H1 (cell line): ENCODE measurements at regions not wholly inside any gene's neighbourhood (a gene's known extent, or its start where the extent isn't known, plus 50 kb on each side); places are given as distances from the start of the nearest gene placed in this dataset.

Source experiments
- CTCF ChIA-PET: fragments of 300-600 bp; sonication (Branson Sonifier 250); formaldehyde crosslinking; loops from one replicate; lab custom pipeline; 2021; ENCODE audit not compliant: partially characterized antibody; lab: Charles Lee
- POLR2A ChIA-PET: fragments of 300-600 bp; sonication (Branson Sonifier 250); formaldehyde crosslinking; loops from one replicate; lab custom pipeline; 2021; ENCODE audit warnings: inconsistent platforms; ENCODE audit not compliant: partially characterized antibody; lab: Charles Lee
- DNase-seq, 2 experiments: peaks; one replicate each; pipeline versions ENCODE4 v3.0.0 to v3.0.0-alpha.2; 2010 to 2022; ENCODE audit warnings: low spot score in 2 of 2, low read depth in 1 of 2, mixed read lengths in 1 of 2
- FAIRE-seq: peaks from 2 replicates; lab custom pipeline; 2011; peaks lifted over from hg19 to GRCh38; lab: Jason Lieb, UNC
- H2AFZ ChIP-seq: 2 replicates; pipeline ENCODE4 v1.8.1; 2012; ENCODE audit warnings: low read length, inconsistent platforms
- H2AK5ac ChIP-seq: 2 replicates; pipeline ENCODE4 v1.6.1; 2013; ENCODE audit warnings: low read depth, low read length
- H2BK120ac ChIP-seq: replicated peaks from 2 replicates; pipeline ENCODE3; 2013; ENCODE audit warnings: low read depth, low read length, inconsistent platforms
- H2BK12ac ChIP-seq: 2 replicates; pipeline ENCODE4 v1.6.1; 2013; ENCODE audit warnings: low read depth, low read length
- H2BK15ac ChIP-seq: 2 replicates; pipeline ENCODE4 v1.6.1; 2013; ENCODE audit warnings: low read length
- H2BK20ac ChIP-seq: 2 replicates; pipeline ENCODE4 v1.6.1; 2013; ENCODE audit warnings: low read length
- H2BK5ac ChIP-seq: 2 replicates; pipeline ENCODE4 v1.6.1; 2013; ENCODE audit warnings: low read depth, low read length
- H3K14ac ChIP-seq: 2 replicates; pipeline ENCODE4 v1.6.1; 2013; ENCODE audit warnings: inconsistent platforms; ENCODE audit not compliant: insufficient read length
- H3K18ac ChIP-seq: 2 replicates; pipeline ENCODE4 v1.6.1; 2013; ENCODE audit warnings: low read length; ENCODE audit errors: extremely low read depth
- H3K23ac ChIP-seq: 2 replicates; pipeline ENCODE4 v1.6.1; 2013; ENCODE audit warnings: inconsistent platforms; ENCODE audit not compliant: insufficient read length
- H3K23me2 ChIP-seq: 2 replicates; pipeline ENCODE4 v1.6.1; 2013; ENCODE audit warnings: low read depth, low read length
- H3K27ac ChIP-seq: 2 replicates; pipeline ENCODE4 v1.6.1; 2011; ENCODE audit warnings: low read depth, low read length, inconsistent platforms
- H3K27me3 ChIP-seq, 4 experiments: replicated peaks in 1 of 4; 1 replicate in 1 of 4; 2 replicates in 3 of 4; pipeline versions ENCODE4 v1.6.1 to v1.8.1; 2011 to 2013; ENCODE audit warnings: low read length in 3 of 4, mild to moderate bottlenecking in 3 of 4, inconsistent platforms in 2 of 4, mixed read lengths in 2 of 4, moderate library complexity in 1 of 4; ENCODE audit not compliant: control insufficient read depth in 3 of 4, insufficient read depth in 3 of 4; ENCODE audit errors: extremely low read depth in 1 of 4
- H3K36me3 ChIP-seq, 4 experiments: 2 replicates each; pipeline versions ENCODE4 v1.6.1 to v1.8.1; 2011 to 2013; ENCODE audit warnings: mild to moderate bottlenecking in 4 of 4, low read length in 3 of 4, moderate library complexity in 2 of 4, control low read depth in 1 of 4, inconsistent platforms in 1 of 4; ENCODE audit not compliant: insufficient read depth in 4 of 4, control insufficient read depth in 2 of 4
- H3K4ac ChIP-seq: replicated peaks from 2 replicates; pipeline ENCODE3; 2013; ENCODE audit warnings: low read length, low read depth, mixed read lengths, inconsistent platforms; ENCODE audit not compliant: insufficient read length
- H3K4me1 ChIP-seq, 4 experiments: replicated peaks in 1 of 4; 1 replicate in 1 of 4; 2 replicates in 3 of 4; pipeline versions ENCODE4 v1.6.1 to v1.8.1; 2011 to 2013; ENCODE audit warnings: low read length in 3 of 4, inconsistent platforms in 2 of 4, mixed read lengths in 1 of 4; ENCODE audit not compliant: insufficient read depth in 4 of 4, control insufficient read depth in 3 of 4
- H3K4me2 ChIP-seq, 2 experiments: 2 replicates each; pipeline versions ENCODE4 v1.6.1 to v1.8.1; 2011 to 2013; ENCODE audit warnings: low read depth in 2 of 2, low read length in 2 of 2, control low read depth in 1 of 2, inconsistent platforms in 1 of 2, mild to moderate bottlenecking in 1 of 2; ENCODE audit not compliant: insufficient read depth in 1 of 2
- H3K4me3 ChIP-seq, 4 experiments: fragments of 200-600, 300-600 bp in 1 of 4; sonication (generic), shearing (Covaris generic), sonication (Bioruptor Twin) in 1 of 4; 2 replicates each; pipeline versions ENCODE4 v1.5.1 to v1.8.1; 2011 to 2016; ENCODE audit warnings: low read length in 4 of 4, low read depth in 3 of 4, control low read depth in 2 of 4, inconsistent platforms in 2 of 4, mild to moderate bottlenecking in 2 of 4, mixed read lengths in 1 of 4, moderate library complexity in 1 of 4; ENCODE audit not compliant: insufficient read depth in 2 of 4; ENCODE audit errors: extremely low read depth in 1 of 4
- H3K56ac ChIP-seq: replicated peaks from 2 replicates; pipeline ENCODE3; 2013; ENCODE audit warnings: low read depth, mild to moderate bottlenecking, mixed read lengths, low read length, inconsistent platforms; ENCODE audit not compliant: insufficient read length
- H3K79me1 ChIP-seq: 2 replicates; pipeline ENCODE4 v1.6.1; 2013; ENCODE audit warnings: low read depth, low read length, control low read depth
- H3K79me2 ChIP-seq, 2 experiments: 2 replicates each; pipeline versions ENCODE4 v1.6.1 to v1.8.1; 2012 to 2013; ENCODE audit warnings: low read length in 2 of 2, mild to moderate bottlenecking in 2 of 2, inconsistent platforms in 1 of 2; ENCODE audit not compliant: insufficient read depth in 2 of 2, control insufficient read depth in 1 of 2
- H3K9ac ChIP-seq, 4 experiments: replicated peaks in 1 of 4; 1 replicate in 1 of 4; 2 replicates in 3 of 4; pipeline versions ENCODE4 v1.6.1 to v1.8.1; 2011 to 2013; ENCODE audit warnings: low read depth in 3 of 4, low read length in 3 of 4, control low read depth in 2 of 4, mild to moderate bottlenecking in 2 of 4, moderate library complexity in 2 of 4, inconsistent platforms in 1 of 4; ENCODE audit errors: extremely low read depth in 1 of 4
- H3K9me3 ChIP-seq, 2 experiments: 2 replicates each; pipeline versions ENCODE4 v1.6.1 to v1.8.1; 2012 to 2013; ENCODE audit warnings: mild to moderate bottlenecking in 2 of 2, moderate library complexity in 2 of 2, control low read depth in 1 of 2, inconsistent platforms in 1 of 2, low read depth in 1 of 2, low read length in 1 of 2, mixed read lengths in 1 of 2; ENCODE audit not compliant: insufficient read depth in 2 of 2
- H4K20me1 ChIP-seq, 2 experiments: replicated peaks in 1 of 2; 2 replicates each; pipeline versions ENCODE3 to v1.8.1; 2011 to 2013; ENCODE audit warnings: inconsistent platforms in 2 of 2, low read length in 2 of 2, mild to moderate bottlenecking in 1 of 2; ENCODE audit not compliant: insufficient read depth in 2 of 2, control insufficient read depth in 1 of 2
- H4K5ac ChIP-seq: 2 replicates; pipeline ENCODE4 v1.6.1; 2013; ENCODE audit warnings: low read length, low read depth, mixed read lengths, inconsistent platforms; ENCODE audit not compliant: insufficient read length
- H4K8ac ChIP-seq: 2 replicates; pipeline ENCODE4 v1.8.0; 2013; ENCODE audit warnings: mild to moderate bottlenecking, moderate library complexity, low read length, inconsistent platforms; ENCODE audit not compliant: insufficient read depth; ENCODE audit errors: extremely low read depth
- H4K91ac ChIP-seq: replicated peaks from 2 replicates; pipeline ENCODE3; 2013; ENCODE audit warnings: low read length, mixed read lengths, inconsistent platforms; ENCODE audit not compliant: insufficient read length
- CHD1 ChIP-seq: IDR thresholded peaks from 2 replicates; pipeline ENCODE4 v1.6.1; 2012; ENCODE audit warnings: low read depth, low read length, improper control_type of control experiment
- E2F6 ChIP-seq: IDR thresholded peaks from 2 replicates; pipeline ENCODE4 v1.6.1; 2012; ENCODE audit warnings: inconsistent platforms
- EP300 ChIP-seq, 2 experiments: IDR thresholded peaks; 1 replicate in 1 of 2; 2 replicates in 1 of 2; pipeline ENCODE4 v1.6.1; 2011 to 2012; ENCODE audit warnings: low read depth in 2 of 2, low read length in 2 of 2, mild to moderate bottlenecking in 2 of 2, borderline replicate concordance in 1 of 2, inconsistent platforms in 1 of 2, moderate library complexity in 1 of 2
- POU5F1 ChIP-seq: IDR thresholded peaks from 2 replicates; pipeline ENCODE4 v1.6.1; 2011; ENCODE audit warnings: low read depth, mild to moderate bottlenecking, low read length, moderate library complexity
- RBBP5 ChIP-seq: IDR thresholded peaks from 2 replicates; pipeline ENCODE4 v1.7.1; 2012; ENCODE audit warnings: low read depth, mild to moderate bottlenecking, inconsistent platforms, low read length, moderate library complexity, borderline replicate concordance
- SUZ12 ChIP-seq: fragments of 200-600 bp; sonication (generic); IDR thresholded peaks from 2 replicates; pipeline ENCODE4 v1.6.1; 2012; ENCODE audit warnings: mild to moderate bottlenecking, inconsistent platforms, low read length, moderate library complexity, mixed read lengths
- ZNF274 ChIP-seq: IDR thresholded peaks from 2 replicates; pipeline ENCODE4 v1.7.0; 2012; ENCODE audit warnings: low read length, borderline replicate concordance; ENCODE audit errors: extremely low read depth

- Histone ChIP-seq H3K18ac (no peak overlapping the region), H3K4me2 (no peak overlapping the region), H3K27me3 (no peaks in the 10 kb centered on the region), H3K56ac (no peak overlapping the region), H3K23me2 (no peaks in the 10 kb centered on the region), H3K14ac (no peak overlapping the region), H4K91ac (no peak overlapping the region), H3K23ac (no peak overlapping the region), H4K20me1 (no peaks in the 10 kb centered on the region), H4K8ac (no peak overlapping the region), H2BK12ac (no peak overlapping the region), H3K4me3 (no peak overlapping the region), H3K9ac (no peak overlapping the region), H3K4ac (no peak overlapping the region), H3K36me3 (no peaks in the 10 kb centered on the region), H2AFZ (no peak overlapping the region), H2BK20ac (no peak overlapping the region), H2BK15ac (no peak overlapping the region), H3K27ac (no peak overlapping the region), H3K9me3 (no peaks in the 10 kb centered on the region), H3K79me1 (no peaks in the 10 kb centered on the region), H4K5ac (no peak overlapping the region), H3K4me1 (no peaks in the 10 kb centered on the region), H2BK120ac (no peak overlapping the region), H2AK5ac (no peak overlapping the region), H3K79me2 (no peaks in the 10 kb centered on the region), H2BK5ac (no peak overlapping the region)
- POLR2A ChIA-PET, result no interaction called here
- CTCF ChIA-PET, result no interaction called here
- DNase-seq (no peak), FAIRE-seq (no peak)
- TF ChIP-seq CHD1 (no peak), SUZ12 (no peak), ZNF274 (no peak), EP300 (IDR thresholded peaks at IDR 0.05; ENCODE audit: borderline replicate concordance in 1 of 2, low read depth in 2 of 2, low read length in 2 of 2) (no peak), POU5F1 (no peak), RBBP5 (no peak), E2F6 (no peak)
Measured at GRCh38 chr1:105684714-105685113, 1371.8 kb upstream of the PRMT6 start.
